GM06990 (cell line): ENCODE measurements at regions not wholly inside any gene's neighbourhood (a gene's known extent, or its start where the extent isn't known, plus 50 kb on each side); places are given as distances from the start of the nearest gene placed in this dataset.
"Not testable (repeated sequence)": the region's sequence is repeated elsewhere in the genome, so short reads cannot be mapped to it uniquely, and the experiment has no call there.

Experiments
- DNase-seq: peaks from one replicate; pipeline ENCODE4 v3.0.0-alpha.2; 2011; ENCODE audit not compliant: insufficient read length; ENCODE audit errors: extremely low read depth
- H3K27me3 ChIP-seq: replicated peaks from 2 replicates; pipeline ENCODE4 v1.6.0; 2011; ENCODE audit warnings: low read length; ENCODE audit not compliant: control insufficient read depth, insufficient read depth
- H3K36me3 ChIP-seq: 2 replicates; pipeline ENCODE4 v1.5.1; 2011; ENCODE audit warnings: low read length; ENCODE audit not compliant: control insufficient read depth, insufficient read depth
- H3K4me3 ChIP-seq: replicated peaks from 2 replicates; pipeline ENCODE4 v1.5.1; 2011; ENCODE audit warnings: low read depth, mild to moderate bottlenecking, control low read depth, low read length
- CTCF ChIP-seq: IDR thresholded peaks from 2 replicates; pipeline ENCODE4 v1.5.1; 2011; ENCODE audit warnings: low read length, control low read depth, mild to moderate bottlenecking, inconsistent platforms; ENCODE audit not compliant: insufficient read depth, poor library complexity, severe bottlenecking

GRCh38 chr3:26089249-26089648 is 299.4 kb downstream of the OXSM start:
- Histone ChIP-seq H3K36me3 (no peaks in the 10 kb centered on the region), H3K27me3 (no peaks in the 10 kb centered on the region), H3K4me3 (no peak overlapping the region)
- DNase-seq: no peak
- no peak for TF ChIP-seq CTCF

GRCh38 chr3:26090589-26090988 is 300.7 kb downstream of the OXSM start:
- H3K4me3 ChIP-seq: no peak overlapping the region
- no peaks in the 10 kb centered on the region for H3K36me3 ChIP-seq
- no peak for DNase-seq
- no peak for TF ChIP-seq CTCF
- H3K27me3 ChIP-seq: no peaks in the 10 kb centered on the region

- no peaks in the 10 kb centered on the region for H3K27me3 ChIP-seq
- no peak for TF ChIP-seq CTCF
- no peaks in the 10 kb centered on the region for H3K36me3 ChIP-seq
- no peak for DNase-seq
- no peak overlapping the region for H3K4me3 ChIP-seq
Observed at GRCh38 chr3:26091096-26091495, 301.2 kb downstream of the OXSM start.

GRCh38 chr3:26091626-26092025 is 301.7 kb downstream of the OXSM start:
- DNase-seq: no peak
- TF ChIP-seq CTCF: no peak
- no peaks in the 10 kb centered on the region for H3K27me3 ChIP-seq

GRCh38 chr3:26097111-26097510 is 307.2 kb downstream of the OXSM start:
- not testable (repeated sequence) for H3K27me3 ChIP-seq, H3K4me3 ChIP-seq, H3K36me3 ChIP-seq, DNase-seq

More at GRCh38 chr3:26091626-26092025, 301.7 kb downstream of the OXSM start:
- Histone ChIP-seq H3K36me3 (no peaks in the 10 kb centered on the region), H3K4me3 (no peak overlapping the region)

- no peaks in the 10 kb centered on the region for H3K36me3 ChIP-seq
- H3K4me3 ChIP-seq: no peak overlapping the region
- DNase-seq: no peak
- H3K27me3 ChIP-seq: no peaks in the 10 kb centered on the region
- TF ChIP-seq CTCF: no peak
Observed at GRCh38 chr3:26099692-26100091, 309.8 kb downstream of the OXSM start.
